HUES64 (cell line): ENCODE measurements at regions not wholly inside any gene's neighbourhood (a gene's known extent, or its start where the extent isn't known, plus 50 kb on each side); places are given as distances from the start of the nearest gene placed in this dataset.
A peak's percentile ranks its signal among the peaks of the same experiment; 100 is the strongest.
"Not testable (repeated sequence)": the region's sequence is repeated elsewhere in the genome, so short reads cannot be mapped to it uniquely, and the experiment has no call there.

ENCODE experiments used
- H3K27ac ChIP-seq: 2 replicates; pipeline ENCODE4 v1.7.0; 2013; ENCODE audit warnings: low read depth, low read length, inconsistent platforms
- H3K27me3 ChIP-seq: 2 replicates; pipeline ENCODE4 v1.6.1; 2013; ENCODE audit warnings: mild to moderate bottlenecking, low read length; ENCODE audit not compliant: insufficient read depth
- H3K36me3 ChIP-seq: 2 replicates; pipeline ENCODE4 v1.6.1; 2013; ENCODE audit warnings: mild to moderate bottlenecking, low read length; ENCODE audit not compliant: insufficient read depth
- H3K4me1 ChIP-seq: 2 replicates; pipeline ENCODE4 v1.6.1; 2013; ENCODE audit warnings: mild to moderate bottlenecking, low read length, moderate library complexity; ENCODE audit not compliant: insufficient read depth
- H3K4me3 ChIP-seq: 2 replicates; pipeline ENCODE4 v1.5.1; 2013; ENCODE audit warnings: mild to moderate bottlenecking, low read length, moderate library complexity
- H3K9ac ChIP-seq: 2 replicates; pipeline ENCODE4 v1.6.1; 2013; ENCODE audit warnings: mild to moderate bottlenecking, low read depth, low read length
- H3K9me3 ChIP-seq: 2 replicates; pipeline ENCODE4 v1.6.1; 2013; ENCODE audit warnings: low read depth, low read length; ENCODE audit not compliant: insufficient read depth
- WGBS: fragments of 150-250, 120-280 bp; methylation state at CpG from one replicate; pipeline ENCODE4 v1.1.7; 2013; ENCODE audit warnings: missing lambda C conversion rate; 5-methylcytosine and 5-hydroxymethylcytosine counted together

DNA sequence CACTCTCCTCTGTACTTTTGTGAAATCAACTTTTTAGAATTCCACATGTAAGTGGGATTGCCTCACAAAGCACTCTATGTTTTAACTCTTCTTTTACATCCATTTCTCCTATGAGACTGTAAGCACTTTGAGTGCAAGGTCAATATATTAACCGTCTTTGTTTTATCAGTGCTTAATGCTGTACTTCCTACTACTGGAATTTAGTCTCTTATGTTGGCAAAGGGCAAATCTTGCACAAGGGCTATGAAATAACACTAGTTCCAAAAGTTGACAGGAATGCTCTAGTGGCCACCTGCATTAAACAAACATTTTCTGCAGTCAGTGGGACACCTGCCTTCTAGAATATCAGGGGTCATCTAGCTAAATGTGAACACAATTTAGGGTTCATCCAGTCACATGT lies 117.5 kb upstream of the SPATA31A3 start:
- not testable (repeated sequence) for H3K4me1 ChIP-seq, H3K27ac ChIP-seq, H3K9ac ChIP-seq, H3K4me3 ChIP-seq, H3K27me3 ChIP-seq, H3K9me3 ChIP-seq, H3K36me3 ChIP-seq
- WGBS = no CpG with 5 or more reads among the region's 1 CpG

DNA sequence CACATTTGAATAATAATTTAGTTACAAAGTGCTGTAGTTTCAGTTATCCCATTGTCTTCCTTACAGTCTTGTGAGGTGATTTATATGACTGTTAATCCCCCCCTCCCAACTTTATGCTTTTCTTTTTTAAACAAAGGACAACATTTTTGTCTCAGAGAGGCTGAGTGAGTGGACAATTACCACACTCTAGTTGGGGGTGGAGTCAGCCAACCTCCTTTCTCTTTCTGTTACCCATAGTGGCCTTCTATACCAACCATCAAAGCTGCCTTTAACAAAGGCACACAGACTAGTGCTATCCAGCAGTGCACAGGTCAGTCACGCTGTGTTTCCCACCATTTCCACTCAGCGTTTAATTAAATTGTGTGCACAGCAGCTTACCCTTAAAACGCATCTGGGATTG lies 114.3 kb upstream of the SPATA31A3 start:
- not testable (repeated sequence) for H3K36me3 ChIP-seq, H3K4me3 ChIP-seq, H3K27me3 ChIP-seq, H3K9me3 ChIP-seq, H3K9ac ChIP-seq, H3K27ac ChIP-seq, H3K4me1 ChIP-seq
- WGBS = 77% methylated on average over 2 of the region's 3 CpGs

- no CpG with 5 or more reads among the region's 5 CpGs for WGBS
- H3K36me3 ChIP-seq, H3K27ac ChIP-seq, H3K27me3 ChIP-seq, H3K4me3 ChIP-seq, H3K9me3 ChIP-seq, H3K4me1 ChIP-seq, H3K9ac ChIP-seq: not testable (repeated sequence)
These were observed 110.3 kb upstream of the SPATA31A3 start for GRCh38 chr9:67102506-67103276.

GRCh38 chr9:67091104-67091503 lies 98.8 kb upstream of the SPATA31A3 start:
- WGBS = 89% methylated on average over 8 of the region's 8 CpGs
- H3K9me3 ChIP-seq, H3K9ac ChIP-seq, H3K27me3 ChIP-seq, H3K4me3 ChIP-seq, H3K4me1 ChIP-seq, H3K36me3 ChIP-seq, H3K27ac ChIP-seq: not testable (repeated sequence)

GRCh38 chr9:67086862-67087261 lies 94.5 kb upstream of the SPATA31A3 start:
- H3K36me3 ChIP-seq, H3K4me1 ChIP-seq, H3K4me3 ChIP-seq, H3K27me3 ChIP-seq, H3K9me3 ChIP-seq, H3K27ac ChIP-seq, H3K9ac ChIP-seq: not testable (repeated sequence)
- WGBS = 100% methylated on average over 1 of the region's 1 CpG

DNA sequence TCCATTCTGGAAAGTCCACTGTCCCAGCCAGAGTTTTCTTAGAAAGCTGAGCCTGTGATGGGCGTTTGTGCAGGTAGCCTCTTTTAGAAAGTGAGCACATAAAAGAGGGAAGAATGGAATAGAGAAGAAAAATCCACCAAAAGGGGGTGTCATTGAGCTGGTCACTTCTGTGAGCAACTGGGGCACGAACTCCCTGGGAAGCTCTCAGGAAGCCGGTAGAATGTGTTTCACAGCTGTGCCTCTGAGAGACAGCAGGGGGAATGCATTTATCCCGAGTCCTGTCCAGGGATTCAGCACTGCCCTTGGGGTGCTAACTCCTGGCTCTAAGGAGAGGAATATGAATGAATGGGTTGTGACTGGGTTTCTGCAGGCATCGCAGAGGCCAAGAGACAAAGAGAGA lies 73.8 kb upstream of the SPATA31A3 start:
- not testable (repeated sequence) for H3K4me1 ChIP-seq, H3K9me3 ChIP-seq, H3K9ac ChIP-seq, H3K36me3 ChIP-seq, H3K27ac ChIP-seq, H3K4me3 ChIP-seq, H3K27me3 ChIP-seq
- WGBS = 71% methylated on average over 1 of the region's 5 CpGs

DNA sequence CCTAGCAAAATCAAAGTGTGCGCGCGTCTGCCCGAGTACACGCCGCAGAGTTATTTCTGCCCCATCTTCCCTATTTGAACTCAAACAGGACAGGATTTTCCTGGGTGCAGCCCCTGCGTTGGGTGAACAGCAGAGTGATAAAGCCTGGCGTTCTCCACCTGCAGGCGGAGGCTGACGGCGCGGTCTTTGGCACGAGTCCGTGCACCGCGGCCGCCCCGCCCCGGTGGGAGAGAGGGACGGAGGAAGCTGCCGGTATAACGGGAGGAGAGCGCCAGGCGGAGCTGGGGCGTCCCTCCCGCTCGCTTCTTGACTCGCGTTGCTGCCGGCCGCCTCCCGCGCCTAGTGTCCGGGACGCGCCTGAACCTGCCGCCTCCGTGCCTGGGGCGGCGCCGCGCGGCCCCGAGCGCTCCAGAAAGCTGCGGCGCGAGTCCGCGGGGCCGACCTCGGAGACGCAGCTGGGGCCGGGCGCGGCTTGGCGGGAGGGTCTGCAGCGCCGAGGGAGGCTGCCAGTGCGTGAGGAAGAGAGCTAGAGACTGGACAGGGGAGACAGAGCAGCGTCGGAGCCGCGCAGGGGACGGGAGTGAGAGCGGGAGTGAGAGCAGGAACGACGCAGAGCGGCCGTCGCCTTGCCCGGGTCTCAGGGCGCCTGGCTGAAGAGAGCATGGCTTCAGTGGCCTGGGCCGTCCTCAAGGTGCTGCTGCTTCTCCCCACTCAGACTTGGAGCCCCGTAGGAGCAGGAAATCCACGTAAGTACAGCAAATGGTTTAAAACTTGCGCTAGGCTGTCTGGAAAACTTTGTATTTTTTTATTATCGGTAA lies 66.8 kb upstream of the SPATA31A3 start:
- 6% methylated on average over 6 of the region's 78 CpGs for WGBS
- peak overlapping the region; percentile 52 for H3K4me3 ChIP-seq
- H3K36me3 ChIP-seq, H3K27ac ChIP-seq, H3K4me1 ChIP-seq, H3K9me3 ChIP-seq, H3K9ac ChIP-seq, H3K27me3 ChIP-seq: not testable (repeated sequence)
